DND-41 (cell line): ENCODE measurements at regions not wholly inside any gene's neighbourhood (a gene's known extent, or its start where the extent isn't known, plus 50 kb on each side); places are given as distances from the start of the nearest gene placed in this dataset.

Experiments
- ATAC-seq: fragments of 200-7000 bp; cut with Tn5 transposase; 3 replicates; pipeline ENCODE4 v1.9.1; 2021; ENCODE audit warnings: low read depth; ENCODE audit not compliant: insufficient read depth
- DNase-seq: peaks from one replicate; pipeline ENCODE4 v3.0.0-alpha.2; 2020
- H2AFZ ChIP-seq: 2 replicates; pipeline ENCODE4 v1.6.0; 2012; ENCODE audit warnings: low read depth, low read length
- H3K27ac ChIP-seq: 2 replicates; pipeline ENCODE4 v1.5.1; 2012; ENCODE audit warnings: low read length, inconsistent platforms
- H3K27me3 ChIP-seq: fragments of 200-600 bp; sonication (generic); 2 replicates; pipeline ENCODE4 v1.6.0; 2012; ENCODE audit warnings: low read length, mild to moderate bottlenecking, inconsistent platforms; ENCODE audit not compliant: insufficient read depth, poor library complexity
- H3K36me3 ChIP-seq: 2 replicates; pipeline ENCODE4 v1.5.1; 2012; ENCODE audit warnings: low read length, inconsistent platforms; ENCODE audit not compliant: insufficient read depth
- H3K4me1 ChIP-seq: 2 replicates; pipeline ENCODE4 v1.5.1; 2012; ENCODE audit warnings: mild to moderate bottlenecking, low read length; ENCODE audit not compliant: insufficient read depth
- H3K4me2 ChIP-seq: 2 replicates; pipeline ENCODE4 v1.6.0; 2012; ENCODE audit warnings: mild to moderate bottlenecking, moderate library complexity, low read length, inconsistent platforms; ENCODE audit not compliant: insufficient read depth
- H3K4me3 ChIP-seq, 2 experiments: fragments of 200-600 bp in 1 of 2; shearing (Covaris generic) in 1 of 2; 2 replicates each; pipeline ENCODE4 v1.5.1; 2012 to 2016; ENCODE audit warnings: inconsistent platforms in 2 of 2, low read length in 2 of 2, mild to moderate bottlenecking in 2 of 2, low read depth in 1 of 2, moderate library complexity in 1 of 2
- H3K79me2 ChIP-seq: 2 replicates; pipeline ENCODE4 v1.6.0; 2012; ENCODE audit warnings: low read length, inconsistent platforms; ENCODE audit not compliant: insufficient read depth
- H3K9ac ChIP-seq: 2 replicates; pipeline ENCODE4 v1.6.0; 2012; ENCODE audit warnings: low read depth, mild to moderate bottlenecking, inconsistent platforms, low read length, moderate library complexity
- H3K9me3 ChIP-seq: 2 replicates; pipeline ENCODE4 v1.5.1; 2012; ENCODE audit warnings: low read length, moderate library complexity, mild to moderate bottlenecking, inconsistent platforms; ENCODE audit not compliant: insufficient read depth, severe bottlenecking
- H4K20me1 ChIP-seq: 2 replicates; pipeline ENCODE4 v1.6.0; 2012; ENCODE audit warnings: low read length; ENCODE audit not compliant: insufficient read depth
- CTCF ChIP-seq: IDR thresholded peaks from 2 replicates; pipeline ENCODE4 v1.5.1; 2012; ENCODE audit warnings: borderline replicate concordance, low read length, moderate library complexity, mild to moderate bottlenecking; ENCODE audit not compliant: poor library complexity, severe bottlenecking; ENCODE audit errors: extremely low read depth
- EZH2 ChIP-seq: IDR thresholded peaks from 3 replicates; pipeline ENCODE4 v1.6.1; 2012; ENCODE audit warnings: borderline replicate concordance, low read depth, mild to moderate bottlenecking, moderate library complexity, low read length, inconsistent platforms; ENCODE audit not compliant: severe bottlenecking

GRCh38 chr7:121795736-121796135 is 77.2 kb upstream of the PTPRZ1 start:
- H3K79me2 ChIP-seq, result no peaks in the 10 kb centered on the region
- DNase-seq, result no peak
- no peak overlapping the region for H2AFZ ChIP-seq
- H3K36me3 ChIP-seq, result no peaks in the 10 kb centered on the region
- no peak for ATAC-seq
- H4K20me1 ChIP-seq, result no peaks in the 10 kb centered on the region
- H3K27ac ChIP-seq, result no peak overlapping the region
- H3K9ac ChIP-seq, result no peak overlapping the region
- no peaks in the 10 kb centered on the region for H3K9me3 ChIP-seq
- no peaks in the 10 kb centered on the region for H3K4me1 ChIP-seq
- no peaks in the 10 kb centered on the region for H3K27me3 ChIP-seq
- TF ChIP-seq EZH2 (no peak), CTCF (no peak)
- H3K4me3 ChIP-seq, result no peak overlapping the region
- no peak overlapping the region for H3K4me2 ChIP-seq

GRCh38 chr7:121793716-121794115 is 79.2 kb upstream of the PTPRZ1 start:
- no peaks in the 10 kb centered on the region for H3K27me3 ChIP-seq
- DNase-seq (no peak), ATAC-seq (no peak)
- no peaks in the 10 kb centered on the region for H3K4me1 ChIP-seq
- no peaks in the 10 kb centered on the region for H4K20me1 ChIP-seq
- no peaks in the 10 kb centered on the region for H3K36me3 ChIP-seq
- H3K4me3 ChIP-seq, result no peak overlapping the region
- no peak overlapping the region for H3K27ac ChIP-seq
- no peaks in the 10 kb centered on the region for H3K79me2 ChIP-seq
- H3K9ac ChIP-seq, result no peak overlapping the region
- H3K4me2 ChIP-seq, result no peak overlapping the region
- no peak overlapping the region for H2AFZ ChIP-seq
- TF ChIP-seq EZH2 (no peak), CTCF (no peak)
- H3K9me3 ChIP-seq, result no peaks in the 10 kb centered on the region

- Histone ChIP-seq H3K79me2 (no peaks in the 10 kb centered on the region), H3K36me3 (no peaks in the 10 kb centered on the region), H3K4me2 (no peak overlapping the region), H3K27ac (no peak overlapping the region), H3K9me3 (no peaks in the 10 kb centered on the region), H3K9ac (no peak overlapping the region), H3K4me1 (no peaks in the 10 kb centered on the region), H3K27me3 (no peaks in the 10 kb centered on the region), H4K20me1 (no peaks in the 10 kb centered on the region), H3K4me3 (no peak overlapping the region), H2AFZ (no peak overlapping the region)
- DNase-seq (no peak), ATAC-seq (no peak)
- TF ChIP-seq EZH2, result no peak
- TF ChIP-seq CTCF, result no peak
These were observed 95.3 kb upstream of the PTPRZ1 start for GRCh38 chr7:121777672-121778071.

- ATAC-seq (no peak), DNase-seq (no peak)
- H3K36me3 ChIP-seq, result no peaks in the 10 kb centered on the region
- TF ChIP-seq EZH2 (no peak), CTCF (no peak)
- no peaks in the 10 kb centered on the region for H3K27me3 ChIP-seq
- no peak overlapping the region for H3K4me3 ChIP-seq
- no peak overlapping the region for H3K9ac ChIP-seq
- no peak overlapping the region for H3K4me2 ChIP-seq
- H3K27ac ChIP-seq, result no peak overlapping the region
- no peak overlapping the region for H2AFZ ChIP-seq
- no peaks in the 10 kb centered on the region for H3K4me1 ChIP-seq
- H4K20me1 ChIP-seq, result no peaks in the 10 kb centered on the region
- no peaks in the 10 kb centered on the region for H3K79me2 ChIP-seq
- no peaks in the 10 kb centered on the region for H3K9me3 ChIP-seq
These were observed 98.4 kb upstream of the PTPRZ1 start for GRCh38 chr7:121774563-121774962.
